A549 (cell line): ENCODE measurements at regions not wholly inside any gene's neighbourhood (a gene's known extent, or its start where the extent isn't known, plus 50 kb on each side); places are given as distances from the start of the nearest gene placed in this dataset.

Source experiments
- HDAC2 ChIP-seq: fragments of 200-600 bp; sonication (generic); IDR thresholded peaks from 2 replicates; pipeline ENCODE4 v1.6.1; 2016
- TF ChIP-seq, protein P1 (sequence below): IDR thresholded peaks from 2 replicates; pipeline ENCODE4 v1.6.1; 2012

DNA sequence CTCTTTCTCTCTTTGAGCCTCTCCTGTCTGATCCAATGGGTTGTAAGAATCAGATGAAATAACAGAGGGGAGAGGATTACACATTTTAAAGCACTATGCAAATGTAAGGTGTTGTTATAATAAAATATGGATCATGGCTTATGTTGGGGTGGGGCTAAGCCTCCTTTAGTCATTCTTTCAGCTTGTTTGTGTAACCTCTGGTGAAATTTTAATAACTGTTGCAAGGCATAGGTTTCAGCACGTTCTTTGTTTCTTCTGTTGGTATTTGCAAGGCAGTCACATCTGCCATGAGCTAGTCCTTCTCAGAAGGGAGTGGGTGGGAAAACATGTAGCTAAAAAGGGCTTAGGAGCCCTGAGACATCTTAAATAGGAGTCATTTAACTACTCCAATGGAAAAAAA is 74.8 kb upstream of the FRMD6 start:
- TF ChIP-seq, protein P1, sequence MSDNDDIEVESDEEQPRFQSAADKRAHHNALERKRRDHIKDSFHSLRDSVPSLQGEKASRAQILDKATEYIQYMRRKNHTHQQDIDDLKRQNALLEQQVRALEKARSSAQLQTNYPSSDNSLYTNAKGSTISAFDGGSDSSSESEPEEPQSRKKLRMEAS: no peak
- no peak for TF ChIP-seq HDAC2
